Stimulated activated CD4-positive, alpha-beta T cell treated with anti-CD3 and anti-CD28 coated beads, Interleukin-1b, Interleukin-23, amount 100 ng/mL, for 48 hours (primary cell): ENCODE measurements at regions not wholly inside any gene's neighbourhood (a gene's known extent, or its start where the extent isn't known, plus 50 kb on each side); places are given as distances from the start of the nearest gene placed in this dataset.
"Not testable (repeated sequence)": the region's sequence is repeated elsewhere in the genome, so short reads cannot be mapped to it uniquely, and the experiment has no call there.

ENCODE experiments used
- DNase-seq: peaks from one replicate; pipeline ENCODE4 v3.0.0-alpha.2; 2020

GRCh38 chr2:40962026-40962425 lies 510.1 kb upstream of the SLC8A1 start:
- no peak for DNase-seq

- DNase-seq, result no peak
These were observed 512.8 kb upstream of the SLC8A1 start for GRCh38 chr2:40964509-40965250.

DNA sequence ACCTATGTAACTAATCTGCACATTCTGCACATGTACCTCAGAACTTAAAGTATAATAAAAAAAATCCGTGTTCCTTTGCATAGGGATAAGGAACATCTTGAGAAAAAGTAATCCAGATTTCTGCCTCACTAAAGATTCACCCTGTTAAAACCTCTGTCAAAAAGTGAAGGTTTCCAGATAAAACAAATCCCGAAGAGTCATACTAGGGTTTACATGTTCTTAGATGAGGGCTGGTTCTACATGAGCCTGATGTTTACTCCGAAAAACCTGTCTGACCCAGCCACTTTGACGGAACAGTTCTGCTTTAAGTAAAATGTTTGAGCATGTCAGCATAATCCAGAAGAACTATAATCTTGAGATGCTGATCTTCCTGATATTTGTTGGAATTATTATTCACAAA lies 515.6 kb upstream of the SLC8A1 start:
- DNase-seq, result no peak

- no peak for DNase-seq
These were observed 523.3 kb upstream of the SLC8A1 start for GRCh38 chr2:40975151-40975550.

DNA sequence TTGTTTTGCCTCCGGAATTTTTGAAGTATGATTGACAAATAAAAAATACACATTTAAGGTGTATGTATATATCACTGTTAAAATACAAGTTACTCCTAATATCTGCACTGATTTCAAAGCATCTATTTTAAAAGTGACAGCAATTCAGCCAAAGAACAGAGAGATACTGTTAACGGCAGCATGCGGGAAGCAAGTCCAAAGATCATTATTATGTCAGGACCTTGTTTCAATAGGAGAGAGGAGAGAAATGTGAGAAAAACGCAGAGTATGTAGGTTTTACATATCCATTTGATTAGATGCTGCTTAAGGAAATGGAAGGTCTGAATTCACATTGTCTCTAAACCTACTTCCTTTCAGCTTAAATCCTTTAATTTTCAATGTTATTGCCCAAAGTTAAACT lies 545.5 kb upstream of the SLC8A1 start:
- no peak for DNase-seq

GRCh38 chr2:41000374-41000773 lies 548.5 kb upstream of the SLC8A1 start:
- DNase-seq, result no peak

DNA sequence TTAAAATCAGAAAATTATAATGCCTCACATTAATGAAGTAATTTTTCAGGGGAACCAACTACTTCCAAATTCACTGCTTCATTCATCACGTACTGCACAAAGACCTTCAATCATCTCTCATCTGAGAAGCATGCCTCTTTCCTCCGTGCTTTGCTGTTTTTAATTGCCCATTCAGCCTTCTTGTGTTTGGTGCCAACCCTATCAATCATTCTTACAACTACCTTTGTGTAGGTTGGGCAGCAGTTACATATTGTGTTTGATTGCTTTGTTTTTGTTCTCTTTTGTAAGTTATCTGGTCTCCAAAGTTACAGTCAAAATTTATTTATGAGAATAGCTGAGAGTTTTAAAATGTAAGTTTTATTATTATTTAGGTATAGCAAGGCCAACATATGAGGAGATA lies 549.0 kb upstream of the SLC8A1 start:
- DNase-seq, result no peak

- DNase-seq, result no peak
These were observed 552.8 kb upstream of the SLC8A1 start for GRCh38 chr2:41004700-41005099.

DNA sequence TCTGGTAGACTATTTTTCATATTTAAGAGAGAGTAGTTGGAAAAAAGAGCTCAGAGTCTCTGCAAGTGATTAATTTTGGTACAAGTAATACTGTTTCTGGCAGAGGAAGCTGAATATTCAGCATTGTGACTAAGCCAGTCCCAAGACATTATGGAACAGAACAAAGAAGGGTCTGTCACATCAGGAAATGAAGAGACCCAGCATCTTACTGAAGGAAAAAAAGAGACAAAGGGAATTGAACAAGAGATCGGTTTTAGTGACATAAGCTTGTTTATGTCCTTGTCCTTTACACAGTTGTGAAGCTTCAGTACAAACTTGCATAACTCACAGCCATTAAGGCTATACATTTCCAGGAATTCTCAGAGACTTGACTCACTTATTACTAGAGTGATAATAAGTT lies 568.5 kb upstream of the SLC8A1 start:
- no peak for DNase-seq

DNA sequence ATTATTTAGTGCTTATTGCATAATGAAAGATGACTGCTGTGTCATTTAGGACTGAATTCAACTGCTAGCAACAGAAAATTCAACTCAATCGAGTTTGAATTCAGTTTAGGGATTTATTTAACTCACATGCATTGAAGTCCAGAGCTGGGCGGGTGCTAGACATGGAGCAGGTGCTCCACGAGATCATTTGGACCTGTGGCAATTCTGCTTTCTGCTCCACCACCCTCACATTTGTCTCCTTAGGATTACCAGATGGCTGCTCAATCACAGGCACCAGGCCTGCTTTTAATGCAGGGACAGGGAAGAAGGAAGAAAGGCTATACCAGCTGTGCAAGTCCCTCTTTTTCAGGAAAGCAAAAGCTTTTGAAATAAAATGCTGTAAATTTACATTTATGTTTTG lies 572.9 kb upstream of the SLC8A1 start:
- no peak for DNase-seq

- DNase-seq, result no peak
These were observed 574.7 kb upstream of the SLC8A1 start for GRCh38 chr2:41026613-41027012.

DNA sequence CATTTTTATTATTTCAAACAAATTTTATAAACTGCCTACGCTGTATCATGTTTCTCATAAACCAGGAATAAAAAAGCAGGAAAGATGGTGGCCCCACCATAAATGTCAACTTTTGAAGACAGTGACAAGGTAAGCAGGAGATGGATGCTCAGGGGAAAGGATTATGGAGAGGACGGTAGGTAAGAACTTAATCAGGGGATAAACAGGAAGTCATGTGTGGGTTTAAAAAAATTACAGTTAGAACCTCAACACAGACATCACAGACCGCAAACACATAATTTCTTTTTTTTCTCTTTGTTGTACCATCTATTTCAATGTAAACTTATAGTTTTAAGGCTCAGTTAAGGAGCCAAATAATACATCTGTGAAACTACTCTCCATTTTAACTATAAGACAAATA lies 575.2 kb upstream of the SLC8A1 start:
- DNase-seq, result no peak

DNA sequence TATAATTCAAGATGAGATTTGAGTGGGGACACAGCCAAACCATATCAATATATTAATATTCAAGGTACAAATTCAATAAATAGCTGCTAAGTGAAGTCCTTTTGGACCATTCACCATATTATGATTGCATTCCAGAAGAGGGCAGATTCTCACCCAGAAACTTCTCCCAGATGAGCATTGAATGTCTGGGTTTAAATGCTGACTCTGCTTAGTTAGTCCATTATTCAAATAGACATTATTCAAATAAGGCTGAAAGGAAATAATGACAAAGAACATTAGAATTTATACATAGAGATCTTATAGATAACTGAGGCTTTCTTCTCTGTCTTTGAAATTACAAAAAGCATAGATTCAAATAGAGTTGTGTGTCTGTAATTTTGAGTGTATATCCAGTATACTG lies 579.4 kb upstream of the SLC8A1 start:
- no peak for DNase-seq

- no peak for DNase-seq
These were observed 580.8 kb upstream of the SLC8A1 start for GRCh38 chr2:41032715-41033114.

DNA sequence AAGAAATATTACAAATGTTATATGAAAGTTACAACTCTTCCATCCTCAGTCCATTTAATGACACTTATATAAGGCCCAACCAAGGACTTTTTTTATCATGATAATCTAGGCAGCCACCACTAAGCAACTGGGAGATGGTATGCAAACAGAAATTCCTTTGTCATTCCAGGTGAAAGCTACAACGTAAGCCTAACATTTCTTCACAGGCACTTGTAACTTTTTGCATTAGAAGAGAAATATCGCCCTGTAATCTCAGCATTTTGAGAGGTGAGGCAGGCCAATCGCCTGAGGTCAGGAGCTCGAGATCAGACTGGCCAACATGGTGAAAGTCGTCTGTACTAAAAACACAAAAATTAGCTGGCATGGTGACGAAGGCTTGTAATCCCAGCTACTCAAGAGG lies 581.2 kb upstream of the SLC8A1 start:
- no peak for DNase-seq

- DNase-seq, result no peak
These were observed 586.5 kb upstream of the SLC8A1 start for GRCh38 chr2:41038408-41038807.

- not testable (repeated sequence) for DNase-seq
These were observed 587.9 kb upstream of the SLC8A1 start for GRCh38 chr2:41039750-41040149.

DNA sequence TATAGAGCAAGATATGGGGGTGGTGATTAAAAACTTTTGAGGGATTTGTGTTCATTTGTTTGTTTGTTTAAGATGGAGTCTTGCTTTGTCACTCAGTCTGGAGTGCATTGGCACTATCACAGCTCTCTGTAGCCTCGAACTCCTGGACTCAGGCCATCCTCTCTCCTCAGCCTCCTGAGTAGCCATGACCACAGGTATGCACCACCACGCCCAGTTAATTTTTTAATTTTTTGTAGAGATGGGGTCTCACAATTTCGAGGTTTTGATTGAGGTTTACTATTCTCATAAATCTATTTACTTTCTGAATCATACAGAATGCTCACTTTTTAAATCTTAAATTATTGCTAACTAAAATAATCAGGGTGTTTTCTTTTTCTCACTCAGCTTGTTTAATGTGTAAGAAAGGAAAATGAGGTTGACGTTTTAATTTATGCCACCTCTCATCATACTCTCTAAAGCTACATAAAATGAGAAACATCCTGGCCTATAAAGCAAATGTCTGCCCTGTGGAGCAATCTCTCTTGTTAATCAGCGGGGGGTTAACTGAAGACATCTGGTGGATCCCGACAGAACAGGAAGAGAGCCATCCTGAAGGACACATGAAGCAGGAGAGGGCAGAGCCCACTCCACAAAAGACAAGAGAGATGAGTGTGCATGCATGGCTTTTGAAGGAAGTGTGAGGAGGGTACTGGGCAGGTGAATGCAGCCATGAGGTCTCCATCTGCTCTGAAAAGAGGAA lies 589.1 kb upstream of the SLC8A1 start:
- DNase-seq, result no peak

DNA sequence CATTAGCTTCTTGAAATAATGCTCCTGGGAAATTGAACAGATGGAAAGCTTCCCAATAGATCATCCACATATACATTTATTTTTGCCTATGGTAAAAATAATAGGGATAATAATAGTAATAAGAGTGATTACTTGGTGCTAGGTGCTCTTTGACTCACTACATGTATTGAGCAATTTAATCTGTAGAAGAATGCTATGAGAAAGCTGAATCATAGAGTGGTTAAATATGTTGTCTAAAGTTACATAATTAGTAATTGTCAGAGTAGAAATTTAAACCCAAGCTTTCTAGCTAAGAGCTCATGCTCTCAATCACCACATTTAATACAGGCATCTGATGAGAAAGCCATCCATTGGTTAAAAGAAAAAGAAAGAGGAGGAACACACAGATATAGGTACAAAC lies 590.5 kb upstream of the SLC8A1 start:
- no peak for DNase-seq

- no peak for DNase-seq
These were observed 609.5 kb upstream of the SLC8A1 start for GRCh38 chr2:41061356-41061755.

GRCh38 chr2:41062336-41062735 lies 610.4 kb upstream of the SLC8A1 start:
- DNase-seq, result no peak

DNA sequence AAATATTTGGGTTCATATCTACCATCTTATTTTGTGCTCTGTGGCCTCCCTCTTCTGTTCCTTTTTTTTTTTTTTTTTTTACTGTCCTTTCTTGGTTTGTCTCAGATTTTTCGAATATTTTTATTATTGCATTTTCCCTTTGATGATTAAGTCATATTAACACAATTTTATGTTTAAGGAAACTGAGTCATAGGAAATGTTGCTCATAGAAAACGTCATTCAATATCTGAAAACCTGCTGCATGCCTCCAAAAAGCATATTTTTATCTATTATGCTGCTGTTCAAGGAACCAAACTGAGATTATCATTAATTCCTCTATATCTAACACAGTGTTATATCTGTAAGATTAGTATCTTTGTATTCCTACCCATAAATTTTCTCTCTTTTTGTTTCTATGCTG lies 614.3 kb upstream of the SLC8A1 start:
- no peak for DNase-seq

DNA sequence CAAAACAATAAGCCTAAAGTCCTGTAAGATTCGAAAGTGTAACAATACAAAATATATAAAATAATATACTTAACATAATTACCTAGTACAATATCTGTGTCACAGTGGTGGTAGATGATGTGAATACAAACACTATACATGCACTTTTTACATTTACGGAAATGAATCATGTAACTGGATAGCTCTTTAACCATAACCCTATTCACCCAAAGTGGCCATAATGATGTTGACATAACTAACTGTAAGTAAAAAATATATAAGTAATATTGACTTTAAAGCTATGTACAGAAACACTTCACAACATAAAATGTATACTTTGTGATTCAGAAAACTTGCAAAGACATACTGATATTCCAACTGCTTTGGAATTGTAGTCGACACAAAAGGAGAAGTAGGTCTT lies 616.9 kb upstream of the SLC8A1 start:
- no peak for DNase-seq

DNA sequence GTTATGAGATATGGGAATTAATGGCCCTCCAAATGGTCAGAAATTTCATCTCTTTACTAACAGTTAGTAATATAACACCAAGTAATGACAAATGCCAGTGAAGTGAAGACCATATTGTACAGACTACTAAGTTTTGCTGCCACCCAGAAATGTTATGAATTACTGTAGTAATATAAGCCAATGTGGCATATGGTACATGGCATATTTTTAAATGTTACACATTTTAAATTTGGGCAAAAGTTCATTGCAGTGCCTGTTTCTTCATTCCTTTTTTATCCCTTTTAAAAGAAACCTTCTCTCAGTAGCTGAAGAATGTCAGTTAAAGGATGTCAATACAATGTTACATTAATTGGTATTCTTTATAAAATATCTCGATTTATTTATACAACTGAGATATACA lies 626.5 kb upstream of the SLC8A1 start:
- DNase-seq, result no peak

DNA sequence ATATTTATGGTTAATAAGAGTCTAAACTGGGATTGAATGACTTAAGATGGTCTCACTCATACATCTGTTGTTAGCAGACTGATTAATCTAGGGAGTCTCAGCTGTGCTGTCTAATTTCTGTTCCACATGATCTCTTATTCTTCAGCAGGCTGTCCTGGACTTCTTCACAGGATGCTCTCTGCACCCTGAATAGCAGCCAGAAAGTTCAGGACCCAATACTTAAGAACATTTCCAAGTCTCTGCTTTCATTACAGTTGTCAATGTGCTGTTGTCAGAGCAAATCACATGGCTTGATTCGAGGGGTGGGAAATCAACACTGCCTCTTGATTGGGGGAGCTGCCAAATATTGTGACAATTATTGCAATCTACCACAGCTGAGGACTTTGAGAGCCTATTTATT lies 627.1 kb upstream of the SLC8A1 start:
- no peak for DNase-seq
